K562 (cell line): ENCODE measurements at regions not wholly inside any gene's neighbourhood (a gene's known extent, or its start where the extent isn't known, plus 50 kb on each side); places are given as distances from the start of the nearest gene placed in this dataset.

Source experiments
- ADNP ChIP-seq: fragments of 200-800 bp; sonication (Bioruptor generic); IDR thresholded peaks from 2 replicates; pipeline ENCODE4 v1.6.1; 2016; ENCODE audit warnings: missing genetic modification characterization, missing compliant biosample characterization
- BRD4 ChIP-seq: fragments of 200-600 bp; sonication (generic); IDR thresholded peaks from 2 replicates; pipeline ENCODE4 v1.6.1; 2017; ENCODE audit warnings: inconsistent platforms
- CBX8 ChIP-seq: fragments of 200-600 bp; sonication (generic); IDR thresholded peaks from 2 replicates; pipeline ENCODE4 v1.6.1; 2012; ENCODE audit warnings: borderline replicate concordance, mixed run types, low read depth, mild to moderate bottlenecking, moderate library complexity, mixed read lengths, low read length, control low read depth, inconsistent platforms; ENCODE audit not compliant: poor library complexity, severe bottlenecking; ENCODE audit errors: extremely low read depth
- CSDE1 ChIP-seq, 2 experiments: fragments of 450-650 bp; IDR thresholded peaks; 2 replicates each; pipeline ENCODE4 v1.6.1; 2016; ENCODE audit warnings: mild to moderate bottlenecking in 1 of 2
- ESRRB ChIP-seq: fragments of 250-450 bp; sonication (Bioruptor Pico); IDR thresholded peaks from 2 replicates; pipeline ENCODE4 v1.5.0; 2020; ENCODE audit warnings: mild to moderate bottlenecking, moderate library complexity, borderline replicate concordance
- GABPB1 ChIP-seq: sonication (generic); formaldehyde crosslinking; IDR thresholded peaks from 2 replicates; pipeline ENCODE4 v1.8.0; 2022; ENCODE audit warnings: mild to moderate bottlenecking, missing genetic modification reagents
- GATAD2B ChIP-seq: fragments of 450-650 bp; IDR thresholded peaks from 2 replicates; pipeline ENCODE4 v1.6.1; 2017; ENCODE audit warnings: mild to moderate bottlenecking, borderline replicate concordance
- JUND ChIP-seq, 2 experiments: IDR thresholded peaks; 2 replicates in 1 of 2; 3 replicates in 1 of 2; pipeline ENCODE4 v1.6.1; 2011; ENCODE audit warnings: borderline replicate concordance in 2 of 2, low read depth in 2 of 2, low read length in 2 of 2, improper control_type of control experiment in 1 of 2, missing biosample characterization in 1 of 2, missing genetic modification characterization in 1 of 2, missing genetic modification reagents in 1 of 2
- NCOA2 ChIP-seq, 2 experiments: fragments of 450-650 bp; IDR thresholded peaks; 2 replicates each; pipeline ENCODE4 v1.6.1; 2018; ENCODE audit warnings: mild to moderate bottlenecking in 2 of 2, moderate library complexity in 1 of 2; ENCODE audit not compliant: partially characterized antibody in 2 of 2
- PHB2 ChIP-seq: fragments of 450-650 bp; IDR thresholded peaks from 2 replicates; pipeline ENCODE4 v1.6.1; 2017; ENCODE audit warnings: low read depth
- RB1 ChIP-seq: fragments of 450-650 bp; IDR thresholded peaks from 2 replicates; pipeline ENCODE4 v1.6.1; 2017; ENCODE audit warnings: low read depth, mild to moderate bottlenecking
- RBM17 ChIP-seq: fragments of 200-400 bp; formaldehyde crosslinking; IDR thresholded peaks from 2 replicates; pipeline ENCODE4 v1.6.1; 2017; ENCODE audit warnings: low read depth, mild to moderate bottlenecking, low read length, borderline replicate concordance
- SMAD1 ChIP-seq: fragments of 150-350 bp; IDR thresholded peaks from 2 replicates; pipeline ENCODE4 v1.6.1; 2014; ENCODE audit warnings: low read length, low read depth; ENCODE audit not compliant: partially characterized antibody
- ZNF239 ChIP-seq: fragments of 250-450 bp; sonication (Bioruptor Pico); IDR thresholded peaks from 2 replicates; pipeline ENCODE4 v1.4.0; 2020; ENCODE audit warnings: mild to moderate bottlenecking
- ZNF354B ChIP-seq: fragments of 250-450 bp; sonication (Bioruptor Pico); IDR thresholded peaks from 2 replicates; pipeline ENCODE4 v1.4.0; 2020
- ZNF76 ChIP-seq: fragments of 250-450 bp; sonication (Bioruptor Pico); IDR thresholded peaks from 2 replicates; pipeline ENCODE4 v1.4.0; 2020; ENCODE audit warnings: mild to moderate bottlenecking, moderate library complexity, borderline replicate concordance
- TF ChIP-seq, protein P1 (sequence below): fragments of 450-650 bp; conservative IDR thresholded peaks from 2 replicates; pipeline ENCODE4 v1.6.1; 2016; ENCODE audit warnings: missing genetic modification characterization, low read depth, mild to moderate bottlenecking, missing compliant biosample characterization, moderate library complexity
- TF ChIP-seq, protein P2 (sequence below): fragments of 200-800 bp; sonication (Bioruptor generic); IDR thresholded peaks from 2 replicates; pipeline ENCODE4 v1.6.1; 2016; ENCODE audit warnings: missing genetic modification characterization, missing compliant biosample characterization
- TF ChIP-seq, protein P3 (sequence below): sonication (generic); formaldehyde crosslinking; IDR thresholded peaks from 2 replicates; pipeline ENCODE4 v1.8.1; 2023; ENCODE audit warnings: mild to moderate bottlenecking, missing genetic modification reagents, moderate library complexity
- TF ChIP-seq, protein P4 (sequence below): sonication (generic); formaldehyde crosslinking; IDR thresholded peaks from 2 replicates; pipeline ENCODE4 v1.8.0; 2022; ENCODE audit warnings: mild to moderate bottlenecking, missing genetic modification reagents

DNA sequence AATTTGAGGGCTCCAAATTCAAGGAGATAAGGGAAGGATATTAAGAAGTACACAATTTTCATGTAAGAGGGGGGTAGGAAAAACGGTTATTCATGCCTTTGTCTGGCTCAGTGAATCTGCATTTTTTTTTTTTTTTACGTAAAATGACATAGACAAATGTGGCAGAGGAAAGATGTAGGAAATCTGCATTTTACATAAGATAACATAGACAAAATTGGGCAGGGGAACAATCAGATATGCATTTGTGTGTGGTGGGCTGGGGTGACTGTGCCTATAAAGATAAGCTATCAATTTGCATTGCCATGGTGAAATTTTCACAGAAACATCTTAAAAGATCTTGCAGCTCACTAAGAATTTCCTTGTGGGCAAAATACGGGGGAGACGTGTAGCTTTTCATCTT, 92.7 kb upstream of the GPR141 start (continued):
- TF ChIP-seq ESRRB (CRISPR knock-in tag) (no peak), RB1 (no peak), ZNF354B (no peak), GATAD2B (no peak), JUND (IDR thresholded peaks at IDR 0.05; ENCODE audit: borderline replicate concordance, low read depth, low read length) (peak; percentile 21; the same call in 1 of the 2 replicates), JUND (tag; IDR thresholded peaks at IDR 0.05; ENCODE audit: borderline replicate concordance, low read depth, low read length) (0 out of 3 replicates have a peak, but pooled peaks have one; percentile 45), CSDE1 (IDR thresholded peaks at IDR 0.05) (no peak), ADNP (tag) (no peak), ZNF239 (CRISPR knock-in tag) (no peak), ZNF76 (CRISPR knock-in tag) (no peak), SMAD1 (no peak), NCOA2 (IDR thresholded peaks at IDR 0.05; ENCODE audit: partially characterized antibody in 2 of 2) (no peak), RBM17 (no peak), PHB2 (no peak), CBX8 (no peak), GABPB1 (CRISPR knock-in tag) (no peak), BRD4 (no peak)
- TF ChIP-seq, protein P1, sequence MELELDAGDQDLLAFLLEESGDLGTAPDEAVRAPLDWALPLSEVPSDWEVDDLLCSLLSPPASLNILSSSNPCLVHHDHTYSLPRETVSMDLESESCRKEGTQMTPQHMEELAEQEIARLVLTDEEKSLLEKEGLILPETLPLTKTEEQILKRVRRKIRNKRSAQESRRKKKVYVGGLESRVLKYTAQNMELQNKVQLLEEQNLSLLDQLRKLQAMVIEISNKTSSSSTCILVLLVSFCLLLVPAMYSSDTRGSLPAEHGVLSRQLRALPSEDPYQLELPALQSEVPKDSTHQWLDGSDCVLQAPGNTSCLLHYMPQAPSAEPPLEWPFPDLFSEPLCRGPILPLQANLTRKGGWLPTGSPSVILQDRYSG (tag), result no peak
- TF ChIP-seq, protein P2, sequence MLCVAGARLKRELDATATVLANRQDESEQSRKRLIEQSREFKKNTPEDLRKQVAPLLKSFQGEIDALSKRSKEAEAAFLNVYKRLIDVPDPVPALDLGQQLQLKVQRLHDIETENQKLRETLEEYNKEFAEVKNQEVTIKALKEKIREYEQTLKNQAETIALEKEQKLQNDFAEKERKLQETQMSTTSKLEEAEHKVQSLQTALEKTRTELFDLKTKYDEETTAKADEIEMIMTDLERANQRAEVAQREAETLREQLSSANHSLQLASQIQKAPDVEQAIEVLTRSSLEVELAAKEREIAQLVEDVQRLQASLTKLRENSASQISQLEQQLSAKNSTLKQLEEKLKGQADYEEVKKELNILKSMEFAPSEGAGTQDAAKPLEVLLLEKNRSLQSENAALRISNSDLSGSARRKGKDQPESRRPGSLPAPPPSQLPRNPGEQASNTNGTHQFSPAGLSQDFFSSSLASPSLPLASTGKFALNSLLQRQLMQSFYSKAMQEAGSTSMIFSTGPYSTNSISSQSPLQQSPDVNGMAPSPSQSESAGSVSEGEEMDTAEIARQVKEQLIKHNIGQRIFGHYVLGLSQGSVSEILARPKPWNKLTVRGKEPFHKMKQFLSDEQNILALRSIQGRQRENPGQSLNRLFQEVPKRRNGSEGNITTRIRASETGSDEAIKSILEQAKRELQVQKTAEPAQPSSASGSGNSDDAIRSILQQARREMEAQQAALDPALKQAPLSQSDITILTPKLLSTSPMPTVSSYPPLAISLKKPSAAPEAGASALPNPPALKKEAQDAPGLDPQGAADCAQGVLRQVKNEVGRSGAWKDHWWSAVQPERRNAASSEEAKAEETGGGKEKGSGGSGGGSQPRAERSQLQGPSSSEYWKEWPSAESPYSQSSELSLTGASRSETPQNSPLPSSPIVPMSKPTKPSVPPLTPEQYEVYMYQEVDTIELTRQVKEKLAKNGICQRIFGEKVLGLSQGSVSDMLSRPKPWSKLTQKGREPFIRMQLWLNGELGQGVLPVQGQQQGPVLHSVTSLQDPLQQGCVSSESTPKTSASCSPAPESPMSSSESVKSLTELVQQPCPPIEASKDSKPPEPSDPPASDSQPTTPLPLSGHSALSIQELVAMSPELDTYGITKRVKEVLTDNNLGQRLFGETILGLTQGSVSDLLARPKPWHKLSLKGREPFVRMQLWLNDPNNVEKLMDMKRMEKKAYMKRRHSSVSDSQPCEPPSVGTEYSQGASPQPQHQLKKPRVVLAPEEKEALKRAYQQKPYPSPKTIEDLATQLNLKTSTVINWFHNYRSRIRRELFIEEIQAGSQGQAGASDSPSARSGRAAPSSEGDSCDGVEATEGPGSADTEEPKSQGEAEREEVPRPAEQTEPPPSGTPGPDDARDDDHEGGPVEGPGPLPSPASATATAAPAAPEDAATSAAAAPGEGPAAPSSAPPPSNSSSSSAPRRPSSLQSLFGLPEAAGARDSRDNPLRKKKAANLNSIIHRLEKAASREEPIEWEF (CRISPR knock-in tag), result no peak
- TF ChIP-seq, protein P3, sequence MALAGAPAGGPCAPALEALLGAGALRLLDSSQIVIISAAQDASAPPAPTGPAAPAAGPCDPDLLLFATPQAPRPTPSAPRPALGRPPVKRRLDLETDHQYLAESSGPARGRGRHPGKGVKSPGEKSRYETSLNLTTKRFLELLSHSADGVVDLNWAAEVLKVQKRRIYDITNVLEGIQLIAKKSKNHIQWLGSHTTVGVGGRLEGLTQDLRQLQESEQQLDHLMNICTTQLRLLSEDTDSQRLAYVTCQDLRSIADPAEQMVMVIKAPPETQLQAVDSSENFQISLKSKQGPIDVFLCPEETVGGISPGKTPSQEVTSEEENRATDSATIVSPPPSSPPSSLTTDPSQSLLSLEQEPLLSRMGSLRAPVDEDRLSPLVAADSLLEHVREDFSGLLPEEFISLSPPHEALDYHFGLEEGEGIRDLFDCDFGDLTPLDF, result no peak
- TF ChIP-seq, protein P4, sequence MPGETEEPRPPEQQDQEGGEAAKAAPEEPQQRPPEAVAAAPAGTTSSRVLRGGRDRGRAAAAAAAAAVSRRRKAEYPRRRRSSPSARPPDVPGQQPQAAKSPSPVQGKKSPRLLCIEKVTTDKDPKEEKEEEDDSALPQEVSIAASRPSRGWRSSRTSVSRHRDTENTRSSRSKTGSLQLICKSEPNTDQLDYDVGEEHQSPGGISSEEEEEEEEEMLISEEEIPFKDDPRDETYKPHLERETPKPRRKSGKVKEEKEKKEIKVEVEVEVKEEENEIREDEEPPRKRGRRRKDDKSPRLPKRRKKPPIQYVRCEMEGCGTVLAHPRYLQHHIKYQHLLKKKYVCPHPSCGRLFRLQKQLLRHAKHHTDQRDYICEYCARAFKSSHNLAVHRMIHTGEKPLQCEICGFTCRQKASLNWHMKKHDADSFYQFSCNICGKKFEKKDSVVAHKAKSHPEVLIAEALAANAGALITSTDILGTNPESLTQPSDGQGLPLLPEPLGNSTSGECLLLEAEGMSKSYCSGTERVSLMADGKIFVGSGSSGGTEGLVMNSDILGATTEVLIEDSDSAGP (CRISPR knock-in tag), result no peak
